Progenitor cell of endocrine pancreas (in vitro differentiated cells): ENCODE measurements at regions not wholly inside any gene's neighbourhood (a gene's known extent, or its start where the extent isn't known, plus 50 kb on each side); places are given as distances from the start of the nearest gene placed in this dataset.

Source experiments
- DNase-seq: peaks from one replicate; pipeline ENCODE4 v3.0.0; 2021; ENCODE audit warnings: low spot score; ENCODE audit not compliant: unreplicated experiment
- H3K27ac Mint-ChIP-seq: 2 replicates; pipeline ENCODE4 v1.8.0; 2021; ENCODE audit warnings: mild to moderate bottlenecking, moderate library complexity, mixed read lengths
- H3K27me3 Mint-ChIP-seq: 2 replicates; pipeline ENCODE4 v1.8.0; 2021; ENCODE audit warnings: mixed read lengths
- H3K36me3 Mint-ChIP-seq: 2 replicates; pipeline ENCODE4 v1.8.0; 2022; ENCODE audit warnings: mixed read lengths; ENCODE audit not compliant: insufficient read depth
- H3K4me1 Mint-ChIP-seq: 2 replicates; pipeline ENCODE4 v1.8.0; 2021; ENCODE audit warnings: low read depth, mixed read lengths
- H3K4me3 Mint-ChIP-seq: 2 replicates; pipeline ENCODE4 v1.8.0; 2021; ENCODE audit warnings: low read depth, mild to moderate bottlenecking, moderate library complexity, mixed read lengths
- H3K9me3 Mint-ChIP-seq: 2 replicates; pipeline ENCODE4 v1.8.0; 2021; ENCODE audit warnings: low read depth, mixed read lengths
- CTCF ChIP-seq: fragments of 200-600 bp; sonication (generic); IDR thresholded peaks from one replicate; pipeline ENCODE4 v1.5.0; 2021; ENCODE audit warnings: antibody characterized with exemption, mild to moderate bottlenecking; ENCODE audit not compliant: unreplicated experiment

GRCh38 chr22:48635816-48636215 is 1191.9 kb downstream of the BRD1 start:
- no peak for DNase-seq
- Mint-ChIP-seq H3K36me3 (no peaks in the 10 kb centered on the region), H3K27ac (no peak overlapping the region), H3K4me1 (peaks cover 8% of the 10 kb centered on the region), H3K4me3 (no peak overlapping the region), H3K9me3 (no peaks in the 10 kb centered on the region), H3K27me3 (no peaks in the 10 kb centered on the region)
- no peak for TF ChIP-seq CTCF

GRCh38 chr22:48635031-48635430 is 1192.6 kb downstream of the BRD1 start:
- Mint-ChIP-seq H3K9me3 (no peaks in the 10 kb centered on the region), H3K4me1 (peaks cover 8% of the 10 kb centered on the region), H3K4me3 (no peak overlapping the region), H3K27me3 (no peaks in the 10 kb centered on the region), H3K36me3 (no peaks in the 10 kb centered on the region), H3K27ac (no peak overlapping the region)
- TF ChIP-seq CTCF: no peak
- no peak for DNase-seq

- DNase-seq: no peak
These were observed 1193.5 kb downstream of the BRD1 start for GRCh38 chr22:48633996-48634836.

GRCh38 chr22:48632646-48633246 is 1194.9 kb downstream of the BRD1 start:
- TF ChIP-seq CTCF: no peak
- Mint-ChIP-seq H3K27me3 (no peaks in the 10 kb centered on the region), H3K4me3 (no peak overlapping the region)

More at GRCh38 chr22:48633996-48634836, 1193.5 kb downstream of the BRD1 start:
- H3K27me3 Mint-ChIP-seq: no peaks in the 10 kb centered on the region
- H3K4me1 Mint-ChIP-seq: peaks cover 8% of the 10 kb centered on the region
- H3K36me3 Mint-ChIP-seq: no peaks in the 10 kb centered on the region
- no peak overlapping the region for H3K27ac Mint-ChIP-seq
- H3K4me3 Mint-ChIP-seq: no peak overlapping the region
- H3K9me3 Mint-ChIP-seq: no peaks in the 10 kb centered on the region
- TF ChIP-seq CTCF: no peak

GRCh38 chr22:48631288-48631863 is 1196.3 kb downstream of the BRD1 start:
- Mint-ChIP-seq H3K9me3 (no peaks in the 10 kb centered on the region), H3K36me3 (no peaks in the 10 kb centered on the region), H3K27ac (no peak overlapping the region), H3K27me3 (no peaks in the 10 kb centered on the region), H3K4me3 (no peak overlapping the region), H3K4me1 (peaks cover 8% of the 10 kb centered on the region)
- DNase-seq: no peak
- TF ChIP-seq CTCF: no peak

More at GRCh38 chr22:48632646-48633246, 1194.9 kb downstream of the BRD1 start:
- no peak overlapping the region for H3K27ac Mint-ChIP-seq
- H3K4me1 Mint-ChIP-seq: peaks cover 8% of the 10 kb centered on the region
- DNase-seq: no peak
- no peaks in the 10 kb centered on the region for H3K36me3 Mint-ChIP-seq
- H3K9me3 Mint-ChIP-seq: no peaks in the 10 kb centered on the region
